ENCODE measurements at regions not wholly inside any gene's neighbourhood (a gene's known extent, or its start where the extent isn't known, plus 50 kb on each side); places are given as distances from the start of the nearest gene placed in this dataset.

DNA sequence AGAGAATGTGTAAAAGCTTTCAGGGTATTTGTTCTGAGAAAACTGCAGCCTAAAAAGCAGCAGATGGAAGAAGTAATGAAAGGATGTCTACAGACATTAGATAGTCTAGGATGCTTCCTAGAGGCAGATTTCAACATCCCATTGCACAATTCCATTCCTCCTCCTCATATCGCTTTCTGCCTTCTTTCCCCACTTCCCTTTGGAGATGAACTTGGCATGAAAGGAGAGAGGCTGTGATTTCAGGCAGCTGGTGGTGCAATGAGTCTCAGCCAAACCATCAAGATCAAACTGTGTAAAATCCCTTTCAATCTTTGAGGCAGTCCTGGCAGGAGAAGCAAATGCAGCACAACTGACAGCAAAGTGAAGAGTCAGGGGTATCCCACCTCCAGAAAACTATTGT is 438.7 kb upstream of the KCNMB2 start:
- no peak overlapping the region for H3K4me3 ChIP-seq (ENCODE audit: control insufficient read depth, low read depth, low read length)
- TF ChIP-seq, protein P1, sequence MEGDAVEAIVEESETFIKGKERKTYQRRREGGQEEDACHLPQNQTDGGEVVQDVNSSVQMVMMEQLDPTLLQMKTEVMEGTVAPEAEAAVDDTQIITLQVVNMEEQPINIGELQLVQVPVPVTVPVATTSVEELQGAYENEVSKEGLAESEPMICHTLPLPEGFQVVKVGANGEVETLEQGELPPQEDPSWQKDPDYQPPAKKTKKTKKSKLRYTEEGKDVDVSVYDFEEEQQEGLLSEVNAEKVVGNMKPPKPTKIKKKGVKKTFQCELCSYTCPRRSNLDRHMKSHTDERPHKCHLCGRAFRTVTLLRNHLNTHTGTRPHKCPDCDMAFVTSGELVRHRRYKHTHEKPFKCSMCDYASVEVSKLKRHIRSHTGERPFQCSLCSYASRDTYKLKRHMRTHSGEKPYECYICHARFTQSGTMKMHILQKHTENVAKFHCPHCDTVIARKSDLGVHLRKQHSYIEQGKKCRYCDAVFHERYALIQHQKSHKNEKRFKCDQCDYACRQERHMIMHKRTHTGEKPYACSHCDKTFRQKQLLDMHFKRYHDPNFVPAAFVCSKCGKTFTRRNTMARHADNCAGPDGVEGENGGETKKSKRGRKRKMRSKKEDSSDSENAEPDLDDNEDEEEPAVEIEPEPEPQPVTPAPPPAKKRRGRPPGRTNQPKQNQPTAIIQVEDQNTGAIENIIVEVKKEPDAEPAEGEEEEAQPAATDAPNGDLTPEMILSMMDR (conservative IDR thresholded peaks at IDR 0.05; ENCODE audit: control insufficient read depth, insufficient read depth, low read depth, low read length): no peak
- DNase-seq (ENCODE audit: low read depth): peak; percentile 94

DNA sequence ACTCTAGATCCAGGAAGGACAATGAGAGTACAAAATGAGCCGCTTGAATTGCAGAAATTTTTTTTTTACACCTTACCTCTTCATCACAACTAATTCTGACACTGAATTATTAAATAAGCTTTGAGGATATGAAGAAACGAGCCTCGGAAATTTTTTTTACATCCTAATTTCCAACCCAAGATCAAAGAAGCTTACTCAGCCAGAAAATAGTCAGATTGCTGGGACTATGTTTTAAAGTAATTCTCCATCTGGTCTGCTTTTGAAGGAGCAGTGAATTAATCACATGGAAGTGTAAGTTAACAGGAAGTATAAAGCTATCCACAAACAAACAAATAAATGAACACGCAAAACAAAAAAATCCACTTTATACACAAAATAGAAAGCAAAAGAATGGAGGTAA is 437.0 kb upstream of the KCNMB2 start:
- TF ChIP-seq, protein P1 (conservative IDR thresholded peaks at IDR 0.05; ENCODE audit: control insufficient read depth, insufficient read depth, low read depth, low read length): no peak
- H3K4me3 ChIP-seq (ENCODE audit: control insufficient read depth, low read depth, low read length): no peak overlapping the region
- no peak for DNase-seq (ENCODE audit: low read depth)

DNA sequence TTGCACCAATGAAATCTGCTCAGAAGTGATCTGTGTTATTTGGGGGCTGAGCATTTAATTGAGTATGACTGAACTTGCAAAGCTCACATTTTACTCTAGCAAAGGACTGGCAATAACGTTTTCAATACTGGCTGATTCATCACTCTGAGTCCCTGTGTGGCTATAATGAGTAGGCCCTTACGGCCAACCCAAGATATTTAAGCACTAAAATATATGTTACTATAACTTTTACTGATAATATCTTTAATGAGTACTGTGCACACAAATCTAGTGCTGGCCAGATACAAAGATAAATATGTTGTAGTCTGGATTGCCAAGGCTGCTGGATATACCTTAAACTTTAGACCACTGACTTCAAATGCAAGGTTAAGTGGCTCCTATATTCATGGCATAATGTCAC is 436.4 kb upstream of the KCNMB2 start:
- DNase-seq (ENCODE audit: low read depth): no peak
- TF ChIP-seq, protein P1 (conservative IDR thresholded peaks at IDR 0.05; ENCODE audit: control insufficient read depth, insufficient read depth, low read depth, low read length): no peak
- H3K4me3 ChIP-seq (ENCODE audit: control insufficient read depth, low read depth, low read length): no peak overlapping the region

DNA sequence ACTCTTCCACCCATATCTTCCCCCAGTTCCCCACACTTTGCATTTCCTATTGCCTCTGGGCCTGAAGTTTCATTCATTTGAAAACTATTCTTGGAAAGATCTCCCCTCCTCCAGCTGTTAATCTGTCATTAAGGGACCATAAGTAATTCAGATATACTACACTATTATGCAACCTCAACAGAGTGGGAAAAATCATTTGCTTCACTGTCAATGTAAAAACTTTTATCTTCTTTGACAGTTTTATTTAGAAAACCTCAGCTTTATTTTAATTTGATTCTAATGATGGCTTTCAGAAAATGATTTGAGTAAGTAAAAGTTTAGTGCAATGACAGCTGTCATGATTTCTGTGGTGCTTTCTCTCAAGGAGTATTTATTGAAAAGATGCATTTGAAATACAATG is 435.3 kb upstream of the KCNMB2 start:
- DNase-seq (ENCODE audit: low read depth): no peak
- no peak overlapping the region for H3K4me3 ChIP-seq (ENCODE audit: control insufficient read depth, low read depth, low read length)
- TF ChIP-seq, protein P1 (conservative IDR thresholded peaks at IDR 0.05; ENCODE audit: control insufficient read depth, insufficient read depth, low read depth, low read length): no peak

DNA sequence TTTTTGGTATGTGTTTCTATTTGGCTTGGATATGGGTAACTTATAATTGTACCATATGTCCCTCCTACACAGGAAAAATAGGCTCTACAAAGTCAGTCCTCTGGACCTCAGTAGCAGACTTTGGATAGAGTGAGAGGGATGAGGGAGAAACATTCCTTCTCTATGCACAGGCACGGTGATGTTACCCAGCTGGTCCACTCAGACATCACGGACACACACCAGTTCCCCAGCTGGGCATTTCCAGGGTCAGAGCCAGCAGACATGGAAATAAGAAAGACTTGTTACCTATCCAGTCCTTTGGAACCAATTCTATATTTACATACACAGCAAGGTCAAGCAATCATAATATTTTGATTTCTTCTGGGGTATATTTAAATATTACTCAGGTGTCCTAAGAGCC is 433.1 kb upstream of the KCNMB2 start:
- no peak for DNase-seq (ENCODE audit: low read depth)
- TF ChIP-seq, protein P1 (conservative IDR thresholded peaks at IDR 0.05; ENCODE audit: control insufficient read depth, insufficient read depth, low read depth, low read length): no peak
- no peak overlapping the region for H3K4me3 ChIP-seq (ENCODE audit: control insufficient read depth, low read depth, low read length)

DNA sequence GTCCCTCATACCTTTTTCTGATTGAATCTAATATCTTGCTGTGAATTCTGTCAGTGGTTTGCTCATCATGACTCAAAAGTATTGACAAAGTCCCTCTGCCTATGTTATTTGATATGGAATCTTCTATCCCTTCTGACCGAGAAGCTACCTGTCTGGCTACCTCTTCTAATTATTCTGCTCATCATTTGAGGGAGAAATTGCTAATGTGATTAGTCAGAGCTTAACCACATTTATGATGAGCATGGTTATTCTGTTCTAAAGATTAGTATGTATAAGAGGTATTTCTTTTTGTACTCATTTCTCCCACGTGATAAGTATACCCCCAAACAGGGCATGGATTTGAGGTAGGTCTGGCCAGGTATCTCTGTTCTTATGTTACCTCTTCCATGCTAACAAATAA is 428.4 kb upstream of the KCNMB2 start:
- DNase-seq (ENCODE audit: low read depth): no peak
- H3K4me3 ChIP-seq (ENCODE audit: control insufficient read depth, low read depth, low read length): no peak overlapping the region
- TF ChIP-seq, protein P1 (conservative IDR thresholded peaks at IDR 0.05; ENCODE audit: control insufficient read depth, insufficient read depth, low read depth, low read length): no peak

DNA sequence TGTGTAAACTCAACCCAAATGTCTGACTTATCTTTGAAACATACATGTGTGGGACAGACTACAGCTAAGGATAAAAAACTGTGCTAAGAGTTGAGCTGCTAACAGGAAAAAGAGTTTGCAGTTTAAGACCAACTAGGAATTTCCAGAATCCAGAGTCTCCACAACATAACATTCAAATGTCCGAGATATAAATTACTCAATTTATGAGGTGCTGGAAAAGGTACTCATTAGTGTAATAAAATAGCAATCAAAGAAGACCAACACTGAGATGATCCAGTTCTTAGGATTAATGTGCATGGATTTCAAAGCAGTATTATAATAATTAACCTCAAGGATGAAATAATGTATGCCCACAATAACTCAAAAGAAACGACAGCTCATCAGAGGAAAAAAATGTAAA is 426.5 kb upstream of the KCNMB2 start:
- TF ChIP-seq, protein P1 (conservative IDR thresholded peaks at IDR 0.05; ENCODE audit: control insufficient read depth, insufficient read depth, low read depth, low read length): no peak
- H3K4me3 ChIP-seq (ENCODE audit: control insufficient read depth, low read depth, low read length): no peak overlapping the region
- DNase-seq (ENCODE audit: low read depth): no peak
